NCI-H526 treated with DMSO at 0.1 percent for 48 hours (cell line): ENCODE measurements at regions not wholly inside any gene's neighbourhood (a gene's known extent, or its start where the extent isn't known, plus 50 kb on each side); places are given as distances from the start of the nearest gene placed in this dataset.

ENCODE experiments used
- DNase-seq: peaks from one replicate; lab custom pipeline; 2025; lab: John Stamatoyannopoulos, UW

GRCh38 chr14:32004300-32004699 is 72.8 kb upstream of the ARHGAP5 start:
- no peak for DNase-seq

- DNase-seq = no peak
Measured at GRCh38 chr14:32005628-32006027, 71.5 kb upstream of the ARHGAP5 start.

GRCh38 chr14:32006263-32007110 is 70.6 kb upstream of the ARHGAP5 start:
- DNase-seq = no peak

GRCh38 chr14:32007755-32008362 is 69.2 kb upstream of the ARHGAP5 start:
- no peak for DNase-seq

GRCh38 chr14:32008602-32009193 is 68.4 kb upstream of the ARHGAP5 start:
- no peak for DNase-seq

GRCh38 chr14:32009221-32009975 is 67.7 kb upstream of the ARHGAP5 start:
- no peak for DNase-seq

GRCh38 chr14:32009976-32010581 is 67.0 kb upstream of the ARHGAP5 start:
- DNase-seq = no peak

- DNase-seq = no peak
Measured at GRCh38 chr14:32010604-32011125, 66.4 kb upstream of the ARHGAP5 start.

GRCh38 chr14:32011225-32011624 is 65.9 kb upstream of the ARHGAP5 start:
- no peak for DNase-seq

GRCh38 chr14:32012062-32012461 is 65.0 kb upstream of the ARHGAP5 start:
- DNase-seq = no peak

- no peak for DNase-seq
Measured at GRCh38 chr14:32012571-32012970, 64.5 kb upstream of the ARHGAP5 start.

- DNase-seq = no peak
Measured at GRCh38 chr14:32013083-32013482, 64.0 kb upstream of the ARHGAP5 start.

GRCh38 chr14:32014057-32014456 is 63.0 kb upstream of the ARHGAP5 start:
- DNase-seq = no peak

GRCh38 chr14:32014498-32014897 is 62.6 kb upstream of the ARHGAP5 start:
- no peak for DNase-seq

- DNase-seq = no peak
Measured at GRCh38 chr14:32015166-32015565, 61.9 kb upstream of the ARHGAP5 start.

GRCh38 chr14:32017587-32017986 is 59.5 kb upstream of the ARHGAP5 start:
- no peak for DNase-seq

- DNase-seq = no peak
Measured at GRCh38 chr14:32018391-32019092, 58.6 kb upstream of the ARHGAP5 start.

- no peak for DNase-seq
Measured at GRCh38 chr14:32019276-32019675, 57.8 kb upstream of the ARHGAP5 start.

GRCh38 chr14:32020882-32021281 is 56.2 kb upstream of the ARHGAP5 start:
- DNase-seq = no peak

GRCh38 chr14:32021341-32021740 is 55.8 kb upstream of the ARHGAP5 start:
- no peak for DNase-seq

GRCh38 chr14:32022525-32022924 is 54.6 kb upstream of the ARHGAP5 start:
- DNase-seq = no peak
